Endothelial cell of umbilical vein (primary cell): ENCODE measurements at regions not wholly inside any gene's neighbourhood (a gene's known extent, or its start where the extent isn't known, plus 50 kb on each side); places are given as distances from the start of the nearest gene placed in this dataset.

ENCODE experiments used
- CTCF ChIP-seq, 2 donors: IDR thresholded peaks; 1 replicate in 1 of 2; 2 replicates in 1 of 2; pipeline ENCODE4 v1.5.1; 2011; ENCODE audit warnings: low read length in 2 of 2, mild to moderate bottlenecking in 2 of 2, moderate library complexity in 2 of 2, control low read depth in 1 of 2, inconsistent platforms in 1 of 2, low read depth in 1 of 2; ENCODE audit not compliant: insufficient read depth in 1 of 2; ENCODE audit errors: extremely low read depth in 1 of 2
- EZH2 ChIP-seq: IDR thresholded peaks from 2 replicates; pipeline ENCODE4 v1.6.1; 2012; ENCODE audit warnings: borderline replicate concordance, low read depth, mild to moderate bottlenecking, moderate library complexity, low read length, inconsistent platforms; ENCODE audit not compliant: severe bottlenecking
- GATA2 ChIP-seq: IDR thresholded peaks from 2 replicates; pipeline ENCODE4 v1.7.0; 2011; ENCODE audit warnings: low read depth, mild to moderate bottlenecking, moderate library complexity, mixed read lengths, low read length; ENCODE audit not compliant: insufficient read length, insufficient read depth
- MYC ChIP-seq: IDR thresholded peaks from one replicate; pipeline ENCODE4 v1.6.1; 2011; ENCODE audit warnings: mild to moderate bottlenecking, low read depth, low read length
- POLR2A ChIP-seq: IDR thresholded peaks from 2 replicates; pipeline ENCODE4 v1.6.1; 2012; ENCODE audit warnings: low read depth, mild to moderate bottlenecking, control low read depth, low read length

DNA sequence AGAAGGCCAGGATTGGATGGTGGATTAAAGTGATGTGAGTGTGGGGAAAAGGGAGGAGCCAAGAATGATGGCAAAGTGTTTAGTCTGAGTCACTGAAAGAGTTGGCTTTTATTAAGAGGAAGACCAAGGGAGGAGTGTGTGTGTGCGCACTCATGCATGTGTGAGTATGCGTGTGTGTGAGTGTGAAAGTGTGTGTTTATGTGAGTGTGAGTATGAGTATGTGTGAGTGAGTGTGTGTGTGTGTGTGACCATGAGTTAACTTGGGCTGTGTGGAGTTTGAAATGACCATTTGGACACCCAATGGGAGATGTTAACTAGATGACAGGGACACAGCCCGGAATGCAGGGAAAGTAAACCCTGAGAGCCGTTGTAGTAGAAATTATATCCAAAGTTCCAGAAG is 57.6 kb upstream of the EYA2 start:
- TF ChIP-seq CTCF (IDR thresholded peaks at IDR 0.05; ENCODE audit: extremely low read depth in 1 of 2, insufficient read depth in 1 of 2, low read depth in 1 of 2, low read length in 2 of 2) (no peak), POLR2A (no peak), EZH2 (no peak), MYC (no peak), GATA2 (no peak)
